MM.1S (cell line): ENCODE measurements at regions not wholly inside any gene's neighbourhood (a gene's known extent, or its start where the extent isn't known, plus 50 kb on each side); places are given as distances from the start of the nearest gene placed in this dataset.

Experiments used
- EZH2 ChIP-seq: fragments of 300-600 bp; sonication (generic); optimal IDR thresholded peaks from 2 replicates; pipeline ENCODE3; 2017; ENCODE audit warnings: low read depth, mild to moderate bottlenecking, antibody characterized with exemption, low read length, mixed read lengths
- EZH2phosphoT487 ChIP-seq: fragments of 300-600 bp; sonication (generic); IDR thresholded peaks from 2 replicates; pipeline ENCODE4 v1.6.1; 2018; ENCODE audit warnings: antibody characterized with exemption, low read length
- TF ChIP-seq, protein P1 (sequence below): fragments of 300-600 bp; sonication (generic); IDR thresholded peaks from 2 replicates; pipeline ENCODE4 v1.5.1; 2016; ENCODE audit warnings: antibody characterized with exemption, low read length, mixed read lengths

- TF ChIP-seq, protein P1, sequence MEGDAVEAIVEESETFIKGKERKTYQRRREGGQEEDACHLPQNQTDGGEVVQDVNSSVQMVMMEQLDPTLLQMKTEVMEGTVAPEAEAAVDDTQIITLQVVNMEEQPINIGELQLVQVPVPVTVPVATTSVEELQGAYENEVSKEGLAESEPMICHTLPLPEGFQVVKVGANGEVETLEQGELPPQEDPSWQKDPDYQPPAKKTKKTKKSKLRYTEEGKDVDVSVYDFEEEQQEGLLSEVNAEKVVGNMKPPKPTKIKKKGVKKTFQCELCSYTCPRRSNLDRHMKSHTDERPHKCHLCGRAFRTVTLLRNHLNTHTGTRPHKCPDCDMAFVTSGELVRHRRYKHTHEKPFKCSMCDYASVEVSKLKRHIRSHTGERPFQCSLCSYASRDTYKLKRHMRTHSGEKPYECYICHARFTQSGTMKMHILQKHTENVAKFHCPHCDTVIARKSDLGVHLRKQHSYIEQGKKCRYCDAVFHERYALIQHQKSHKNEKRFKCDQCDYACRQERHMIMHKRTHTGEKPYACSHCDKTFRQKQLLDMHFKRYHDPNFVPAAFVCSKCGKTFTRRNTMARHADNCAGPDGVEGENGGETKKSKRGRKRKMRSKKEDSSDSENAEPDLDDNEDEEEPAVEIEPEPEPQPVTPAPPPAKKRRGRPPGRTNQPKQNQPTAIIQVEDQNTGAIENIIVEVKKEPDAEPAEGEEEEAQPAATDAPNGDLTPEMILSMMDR: no peak
- TF ChIP-seq EZH2 (no peak), EZH2phosphoT487 (no peak)
These were observed 180.7 kb upstream of the PITRM1 start for GRCh38 chr10:3353235-3353634.
